ENCODE measurements at regions not wholly inside any gene's neighbourhood (a gene's known extent, or its start where the extent isn't known, plus 50 kb on each side); places are given as distances from the start of the nearest gene placed in this dataset.

GRCh38 chr5:165035520-165035919, 1530.1 kb downstream of the MAT2B start:
- TF ChIP-seq CTCF (IDR thresholded peaks at IDR 0.05 in 8 of 11, conservative IDR thresholded peaks at IDR 0.05 in 3 of 11) = no peak
- TF ChIP-seq POLR2A (IDR thresholded peaks at IDR 0.05) = no peak
